SW480 (cell line): ENCODE measurements at regions not wholly inside any gene's neighbourhood (a gene's known extent, or its start where the extent isn't known, plus 50 kb on each side); places are given as distances from the start of the nearest gene placed in this dataset.

ENCODE experiments used
- DNase-seq: peaks from one replicate; pipeline ENCODE4 v3.0.0-alpha.2; 2016; ENCODE audit warnings: low spot score

- DNase-seq, result no peak
Observed at GRCh38 chr5:4196744-4197143, 601.1 kb downstream of the IRX1 start.

GRCh38 chr5:4197151-4197550 lies 601.5 kb downstream of the IRX1 start:
- no peak for DNase-seq

GRCh38 chr5:4198461-4198860 lies 602.8 kb downstream of the IRX1 start:
- DNase-seq, result no peak

GRCh38 chr5:4199049-4199841 lies 603.6 kb downstream of the IRX1 start:
- peak; percentile 42 for DNase-seq

GRCh38 chr5:4203146-4203545 lies 607.5 kb downstream of the IRX1 start:
- DNase-seq, result no peak

GRCh38 chr5:4204276-4205141 lies 608.9 kb downstream of the IRX1 start:
- no peak for DNase-seq

- no peak for DNase-seq
Observed at GRCh38 chr5:4205398-4205797, 609.8 kb downstream of the IRX1 start.

- DNase-seq, result no peak
Observed at GRCh38 chr5:4206127-4206526, 610.5 kb downstream of the IRX1 start.

GRCh38 chr5:4207486-4207885 lies 611.9 kb downstream of the IRX1 start:
- no peak for DNase-seq

- no peak for DNase-seq
Observed at GRCh38 chr5:4208537-4208936, 612.9 kb downstream of the IRX1 start.

- no peak for DNase-seq
Observed at GRCh38 chr5:4208996-4209395, 613.4 kb downstream of the IRX1 start.

GRCh38 chr5:4212071-4212739 lies 616.6 kb downstream of the IRX1 start:
- no peak for DNase-seq

- DNase-seq, result no peak
Observed at GRCh38 chr5:4212981-4213819, 617.6 kb downstream of the IRX1 start.

- DNase-seq, result no peak
Observed at GRCh38 chr5:4215143-4215542, 619.5 kb downstream of the IRX1 start.

- no peak for DNase-seq
Observed at GRCh38 chr5:4216142-4216541, 620.5 kb downstream of the IRX1 start.

- no peak for DNase-seq
Observed at GRCh38 chr5:4220016-4220415, 624.4 kb downstream of the IRX1 start.

- peak; percentile 39 for DNase-seq
Observed at GRCh38 chr5:4221048-4221447, 625.4 kb downstream of the IRX1 start.

GRCh38 chr5:4222147-4222546 lies 626.5 kb downstream of the IRX1 start:
- DNase-seq, result no peak

- DNase-seq, result no peak
Observed at GRCh38 chr5:4222821-4223220, 627.2 kb downstream of the IRX1 start.

GRCh38 chr5:4225741-4226140 lies 630.1 kb downstream of the IRX1 start:
- DNase-seq, result no peak

- peak; percentile 14 for DNase-seq
Observed at GRCh38 chr5:4226565-4226964, 630.9 kb downstream of the IRX1 start.

- DNase-seq, result no peak
Observed at GRCh38 chr5:4228708-4229107, 633.1 kb downstream of the IRX1 start.
